Myocyte (in vitro differentiated cells): ENCODE measurements at regions not wholly inside any gene's neighbourhood (a gene's known extent, or its start where the extent isn't known, plus 50 kb on each side); places are given as distances from the start of the nearest gene placed in this dataset.

Source experiments
- DNase-seq: peaks from one replicate; pipeline ENCODE4 v3.0.0-alpha.2; 2012; ENCODE audit warnings: low read depth

DNA sequence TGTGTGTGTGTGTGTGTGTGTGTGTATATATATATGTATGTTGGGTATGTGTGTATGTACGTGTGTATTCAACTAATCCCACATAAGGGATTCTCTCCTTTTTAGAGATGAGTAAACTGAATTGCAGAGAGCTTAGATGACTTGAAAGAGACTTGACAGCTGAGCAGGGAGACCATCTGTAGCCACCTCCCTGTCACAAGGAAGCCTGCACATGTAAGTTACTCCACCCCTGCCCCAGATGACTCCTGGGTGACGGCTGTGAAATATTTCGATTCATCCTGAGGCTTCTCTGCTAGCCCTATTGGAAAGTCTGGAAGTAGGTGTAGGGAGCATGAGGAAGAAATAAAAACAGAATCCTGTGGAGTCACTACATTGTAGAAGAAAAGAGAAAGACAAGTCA is 480.4 kb downstream of the FOXO1 start:
- DNase-seq = peak; percentile 87

DNA sequence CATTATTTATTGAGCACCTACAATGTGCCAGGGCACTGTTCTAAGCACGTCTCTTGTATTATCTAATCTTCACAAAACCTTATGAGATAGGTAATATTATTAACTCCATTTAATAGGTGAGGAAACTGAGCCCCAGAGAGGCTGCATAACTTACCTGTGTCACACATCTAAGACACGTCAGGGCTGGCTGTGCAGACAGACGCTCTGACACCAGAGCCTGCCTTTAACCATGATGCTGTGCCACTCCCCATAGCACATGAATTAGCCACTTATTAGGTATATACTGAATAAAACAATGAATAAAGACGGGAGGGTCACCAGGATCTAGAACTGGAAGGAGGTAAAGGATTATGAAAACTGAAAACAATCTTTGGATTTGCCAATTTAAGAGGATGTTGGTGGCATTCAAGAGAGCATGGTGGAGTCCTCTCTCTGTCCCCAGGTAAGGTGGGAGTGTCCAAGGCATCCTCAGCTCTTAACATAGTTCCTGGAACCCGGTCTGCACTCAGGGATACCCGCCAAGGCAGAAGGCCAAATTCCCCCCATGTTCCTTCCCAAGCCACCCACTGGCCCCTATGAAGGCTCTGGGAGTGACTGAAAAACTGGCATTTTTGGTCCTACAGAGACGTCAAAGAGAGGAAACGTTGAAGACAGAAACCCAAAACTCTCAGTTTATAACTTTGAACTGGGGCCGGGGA is 479.7 kb downstream of the FOXO1 start:
- DNase-seq = no peak

DNA sequence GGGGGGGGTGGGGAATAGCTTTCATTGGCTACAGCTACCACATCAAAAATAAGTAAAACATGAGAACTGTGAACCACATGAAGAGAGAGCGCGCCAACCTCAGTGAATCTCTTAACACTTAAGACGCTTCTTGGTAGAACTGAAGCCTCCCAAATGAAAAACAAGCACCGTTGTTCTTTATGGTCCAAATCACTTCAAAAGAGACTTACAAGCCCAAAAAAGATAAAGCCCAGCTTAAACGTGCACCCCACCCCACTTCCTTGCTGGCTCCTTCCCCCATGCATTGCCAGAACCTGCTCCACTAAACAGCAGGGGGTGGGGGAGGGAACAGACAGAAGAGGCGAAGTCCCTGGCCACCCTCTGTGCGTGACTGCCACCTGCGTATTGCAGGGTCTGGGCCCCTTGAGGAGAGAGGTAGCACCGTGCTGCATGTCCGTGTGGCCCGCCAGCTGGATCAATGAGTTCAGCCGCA is 479.1 kb downstream of the FOXO1 start:
- no peak for DNase-seq

DNA sequence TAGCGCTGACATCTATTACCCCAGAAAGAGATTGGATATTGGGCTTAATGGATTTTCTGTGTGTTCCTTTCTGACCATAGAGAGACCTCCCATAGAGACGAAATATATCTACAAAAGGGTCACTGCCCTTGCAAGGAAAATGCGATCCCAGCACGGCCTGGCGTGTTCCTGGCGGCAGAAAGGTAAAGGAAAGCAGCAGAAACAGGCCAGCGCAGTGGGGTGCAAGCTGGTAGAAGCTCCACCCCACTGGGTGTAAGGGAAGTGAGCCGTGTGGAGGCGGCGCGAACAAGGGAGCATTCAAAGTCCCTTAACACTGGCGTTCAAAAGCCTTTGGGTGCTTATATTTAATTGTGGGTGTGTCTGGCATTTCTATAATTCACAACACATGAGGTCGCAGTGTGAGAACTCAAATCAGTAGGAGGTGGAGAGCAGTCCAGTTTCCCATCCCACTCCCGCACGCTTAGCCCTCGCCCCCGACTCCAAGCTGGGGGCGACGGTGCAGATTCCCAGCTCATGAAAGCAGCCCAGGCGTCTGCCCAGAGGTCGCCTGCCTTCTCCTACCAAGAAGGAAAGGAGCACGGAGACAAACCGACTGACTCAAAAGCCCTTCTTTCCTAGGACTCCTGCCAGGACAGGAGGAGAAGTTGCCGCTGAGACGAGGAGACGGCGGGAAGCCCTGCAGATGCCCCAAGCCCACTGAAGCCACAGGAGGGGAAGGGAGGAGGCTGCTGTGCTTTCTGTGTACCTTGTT is 478.4 kb downstream of the FOXO1 start:
- no peak for DNase-seq

DNA sequence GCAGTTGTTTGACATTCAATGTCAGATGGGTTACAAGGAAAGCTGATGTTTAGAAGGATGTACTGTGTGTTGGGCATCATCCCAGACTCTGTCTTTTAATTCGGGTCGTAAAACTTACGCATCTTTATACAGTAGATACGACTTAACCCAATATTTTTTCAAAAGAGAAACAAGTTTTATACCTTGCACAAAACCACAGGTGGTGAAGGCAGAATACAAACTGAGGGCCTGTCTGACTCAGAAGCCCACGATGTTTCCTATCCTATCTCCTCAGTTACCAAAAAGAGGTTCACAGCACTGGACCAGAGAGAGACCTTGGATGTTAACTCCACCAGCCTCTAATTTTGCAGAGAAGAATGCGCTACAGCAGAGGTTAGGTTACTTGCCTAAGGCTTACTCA is 477.0 kb downstream of the FOXO1 start:
- no peak for DNase-seq

DNA sequence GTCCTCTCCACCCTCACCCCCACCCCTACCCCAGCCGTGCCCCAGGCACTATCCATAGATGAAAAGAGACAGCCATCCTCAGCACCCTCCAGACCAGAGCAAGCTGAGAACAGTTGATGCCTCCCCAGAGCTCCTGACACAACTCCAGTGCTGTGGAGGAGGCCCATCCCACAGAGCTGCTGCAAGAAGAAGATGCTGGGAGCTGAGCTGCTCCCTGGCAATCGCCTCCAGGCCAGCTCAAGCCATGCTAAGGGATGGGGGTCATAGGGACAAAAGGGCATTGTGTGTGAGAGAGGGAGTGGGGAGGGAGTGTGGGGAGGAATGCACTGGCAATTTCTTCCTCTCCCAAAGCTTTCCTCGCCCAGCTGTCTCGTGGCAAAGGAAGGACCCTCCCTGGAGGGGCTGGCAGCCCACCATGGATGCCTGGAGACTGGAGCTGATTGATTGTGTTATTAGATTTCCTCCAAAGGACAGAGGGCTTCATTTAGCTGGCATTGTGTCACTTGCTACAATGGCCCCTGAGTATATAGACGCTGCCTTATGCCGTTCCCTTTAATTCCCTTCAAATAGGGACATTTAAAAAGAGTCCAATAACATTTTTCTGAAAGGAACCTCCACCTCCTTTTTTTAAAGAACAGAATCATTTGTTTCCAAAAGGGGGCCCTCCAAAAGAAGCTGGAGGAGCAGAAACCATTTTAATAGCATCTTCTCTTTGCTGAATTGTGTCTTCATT is 476.4 kb downstream of the FOXO1 start:
- DNase-seq = peak; percentile 59

DNA sequence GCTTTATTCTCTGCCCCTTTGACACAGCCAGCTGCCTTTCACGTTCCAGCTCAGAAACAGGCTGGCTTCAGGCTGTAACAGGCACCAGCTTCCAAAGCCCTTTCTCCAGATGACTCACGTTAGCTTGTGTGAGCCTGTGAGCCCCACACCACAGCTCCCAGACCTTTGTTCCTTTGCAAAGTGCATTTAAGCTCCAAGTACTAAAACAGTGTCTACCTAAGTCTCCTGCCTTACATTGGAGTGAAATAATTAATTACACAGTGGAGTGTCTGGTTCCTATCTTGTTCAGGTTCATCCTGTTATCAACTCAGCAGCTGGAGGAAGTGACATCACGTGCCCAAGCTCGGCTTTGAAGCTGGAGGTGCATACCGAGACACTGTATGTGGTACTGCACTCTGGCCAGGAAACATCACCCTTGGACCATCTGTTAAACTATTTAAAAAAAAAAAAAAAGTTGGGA is 475.8 kb downstream of the FOXO1 start:
- DNase-seq = peak; percentile 93

DNA sequence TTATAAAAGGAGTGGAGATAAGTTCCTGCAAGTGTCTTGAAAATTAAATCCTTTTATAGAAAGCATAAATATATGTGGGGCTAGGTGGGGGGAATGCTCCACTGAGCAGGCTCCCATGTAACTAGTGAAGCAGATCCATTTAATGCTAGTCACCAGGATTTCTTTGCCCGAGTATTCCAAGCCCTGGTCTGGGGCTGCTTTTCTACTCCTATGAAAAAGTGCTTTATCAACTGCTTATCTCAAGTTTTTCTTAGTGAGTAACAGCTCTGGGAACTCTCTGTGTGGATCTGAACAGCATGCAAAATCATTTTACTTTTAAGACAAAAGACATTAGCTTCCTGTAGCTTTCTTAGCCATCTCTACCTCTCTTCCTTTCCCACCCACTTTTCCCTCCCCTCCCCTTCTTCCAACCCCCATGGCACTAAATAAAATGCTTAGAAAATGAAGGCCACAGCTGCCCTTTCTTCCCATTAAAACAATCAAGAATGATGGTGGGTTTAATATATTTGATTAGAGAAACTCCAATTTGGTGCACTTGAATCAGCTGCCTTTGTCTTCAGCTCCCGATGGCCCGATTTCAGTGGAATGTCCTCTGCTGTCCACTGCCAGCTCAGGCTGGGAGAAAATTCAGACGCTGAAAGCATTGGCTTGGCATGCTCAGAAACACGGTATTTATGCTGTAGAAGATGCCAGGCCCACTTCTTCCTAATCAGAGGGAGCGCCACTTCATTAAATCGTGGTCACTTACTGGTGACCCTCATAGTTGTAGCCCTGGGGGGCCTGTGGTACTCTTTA is 475.1 kb downstream of the FOXO1 start:
- DNase-seq = peak; percentile 39

DNA sequence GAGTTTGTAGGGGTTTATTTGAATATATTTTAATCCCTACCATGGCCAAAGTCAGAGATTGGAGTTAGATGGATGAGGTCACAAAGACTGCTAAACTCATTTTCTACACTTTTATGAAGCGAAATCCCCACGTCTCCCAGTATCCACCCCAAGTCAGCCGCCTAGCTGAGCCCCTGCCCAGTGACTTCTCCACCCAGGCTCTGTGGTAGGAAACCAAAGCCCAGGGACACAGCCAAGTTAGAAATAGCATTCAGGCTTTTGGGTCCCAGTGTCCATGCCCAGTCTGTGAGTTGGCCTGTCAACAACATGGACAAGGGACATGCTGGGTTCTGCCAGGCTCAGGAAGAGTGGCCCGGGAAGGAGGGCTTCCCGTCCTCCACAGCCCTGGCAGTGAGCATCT is 474.0 kb downstream of the FOXO1 start:
- DNase-seq = peak; percentile 40

DNA sequence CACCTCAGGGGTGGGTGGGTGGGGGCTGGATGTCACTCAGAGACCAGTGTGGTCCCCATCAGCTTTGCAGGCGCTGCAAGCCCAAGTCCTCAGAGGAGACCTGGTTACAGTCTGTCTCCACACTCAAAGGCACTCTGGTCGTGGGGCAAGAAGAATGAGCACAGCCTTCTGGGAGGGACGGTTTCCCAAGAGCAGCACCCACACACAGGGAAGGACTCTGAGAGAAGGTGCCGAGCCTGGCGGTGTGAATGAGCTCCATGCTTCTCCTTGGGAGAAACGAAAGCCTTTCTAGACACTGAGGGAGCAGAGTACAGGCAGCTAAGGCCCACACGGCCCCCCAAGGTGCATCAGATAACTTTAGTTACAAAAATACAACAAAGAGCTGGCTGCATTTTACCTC is 473.6 kb downstream of the FOXO1 start:
- no peak for DNase-seq

DNA sequence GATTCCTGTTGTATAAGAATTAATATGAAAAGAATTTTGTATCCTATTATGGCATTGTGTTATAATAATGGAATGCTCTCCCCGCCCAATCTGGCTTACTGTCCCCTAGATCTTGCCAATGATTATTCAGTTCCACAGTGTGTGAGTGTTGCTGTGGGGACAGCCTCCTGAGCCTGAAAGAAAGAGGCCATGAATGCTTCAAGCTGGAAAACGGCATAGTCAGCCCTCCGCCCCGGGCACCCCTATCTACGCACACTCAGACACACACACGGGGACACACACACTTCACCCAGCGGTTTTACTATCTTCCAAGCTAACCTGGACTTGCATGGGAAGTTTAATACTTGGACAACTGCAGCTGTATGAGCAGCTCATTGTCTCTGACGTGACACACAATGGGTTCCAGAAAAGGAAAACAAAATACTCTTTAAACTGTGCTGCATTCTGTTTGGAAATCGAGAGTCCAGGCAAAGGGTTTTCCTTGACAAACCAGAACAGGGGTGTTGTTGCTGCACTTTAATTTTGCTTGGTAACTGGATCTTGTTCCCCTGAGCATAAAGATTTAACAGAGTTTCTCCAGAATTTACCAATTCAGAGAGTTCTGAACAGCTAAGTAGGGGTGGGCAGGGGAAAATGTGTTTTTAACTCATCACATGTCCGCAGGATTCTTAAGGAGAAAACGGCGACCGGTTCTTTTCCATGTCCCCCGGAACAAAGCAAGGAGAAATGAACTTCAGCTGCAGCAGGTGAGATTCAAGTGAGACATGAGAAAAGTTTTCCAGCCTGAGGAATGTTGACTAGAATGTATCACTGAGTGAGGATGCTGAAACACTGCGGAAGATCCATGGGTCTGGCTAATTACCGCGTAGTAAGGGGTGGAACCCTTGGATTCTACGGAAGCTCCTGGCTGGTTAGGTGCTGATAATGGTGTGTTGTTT is 472.9 kb downstream of the FOXO1 start:
- peak; percentile 44 for DNase-seq

DNA sequence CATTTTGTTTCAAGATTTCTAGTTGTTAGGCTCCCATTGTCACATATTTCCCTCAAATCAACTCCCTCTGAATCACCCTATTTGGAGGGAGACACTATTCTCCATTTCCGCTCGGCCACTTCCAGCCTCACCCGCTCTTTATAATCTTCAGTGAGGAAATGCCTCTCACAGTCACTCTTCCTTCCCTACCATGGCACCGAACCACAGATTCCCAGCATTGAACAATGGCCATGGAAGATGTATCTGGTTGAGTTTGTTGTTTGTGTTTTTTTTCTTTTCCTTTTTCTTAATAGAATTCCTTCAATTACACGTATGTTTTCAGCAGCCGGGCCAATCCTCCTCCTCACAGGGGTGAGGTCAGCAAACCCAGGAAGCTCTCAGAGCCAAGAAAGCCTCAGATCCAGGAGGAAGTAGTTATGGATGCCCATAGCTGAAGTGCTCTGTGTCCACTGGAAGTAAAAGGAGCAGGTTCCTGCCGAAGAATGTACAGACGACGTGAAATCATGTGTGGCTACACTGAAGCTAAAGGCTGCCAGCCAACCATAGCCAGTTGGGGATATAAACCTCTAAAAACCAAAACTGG is 472.1 kb downstream of the FOXO1 start:
- no peak for DNase-seq

DNA sequence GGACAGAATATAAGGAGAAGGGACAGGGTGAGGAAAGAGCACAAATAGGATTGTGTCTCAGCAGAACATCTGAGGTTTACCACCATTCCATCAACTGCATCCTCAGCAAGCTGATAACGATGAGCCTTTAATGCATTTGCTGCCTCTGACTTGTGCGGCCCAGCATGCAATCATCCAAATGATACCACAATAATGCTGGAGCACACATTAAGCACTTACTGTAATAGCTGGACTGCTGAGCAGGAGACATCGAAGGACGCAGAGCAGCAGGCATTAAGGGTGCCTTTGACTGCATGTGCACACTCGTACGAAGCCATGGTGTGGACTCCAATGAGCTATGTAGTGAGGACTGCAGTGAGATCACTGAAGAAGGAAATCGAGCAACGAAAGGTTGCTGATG is 469.4 kb downstream of the FOXO1 start:
- no peak for DNase-seq

DNA sequence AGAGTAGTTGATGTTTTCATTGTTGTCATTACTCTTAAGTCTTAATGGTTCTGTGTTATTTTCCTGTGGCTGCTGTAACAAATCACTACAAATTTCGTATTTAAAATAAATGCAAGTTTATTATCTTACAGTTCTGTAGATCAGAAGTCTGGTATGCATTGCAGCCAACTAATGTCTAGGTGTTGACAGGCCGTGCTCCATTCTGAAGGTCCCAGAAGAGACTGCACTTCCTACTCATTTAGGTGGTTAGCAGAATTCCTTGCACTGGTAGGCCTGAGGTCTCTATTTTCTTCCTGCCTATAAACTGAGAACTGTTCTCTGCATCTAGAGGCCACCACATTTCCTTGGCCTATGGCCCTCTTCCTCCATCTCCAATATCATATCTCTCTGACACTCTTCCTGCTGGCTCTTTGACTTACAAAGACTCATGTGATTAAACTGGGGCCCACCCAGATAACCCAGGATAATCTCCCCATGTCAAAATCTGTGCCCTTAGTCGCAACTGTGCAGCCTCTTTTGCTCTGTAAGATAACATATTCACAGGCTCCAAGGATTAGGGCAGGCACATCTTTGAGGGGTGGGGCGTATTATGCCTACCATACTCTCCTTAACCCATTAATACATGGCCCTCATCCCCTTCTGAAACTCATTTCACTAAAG is 468.4 kb downstream of the FOXO1 start:
- DNase-seq = no peak

DNA sequence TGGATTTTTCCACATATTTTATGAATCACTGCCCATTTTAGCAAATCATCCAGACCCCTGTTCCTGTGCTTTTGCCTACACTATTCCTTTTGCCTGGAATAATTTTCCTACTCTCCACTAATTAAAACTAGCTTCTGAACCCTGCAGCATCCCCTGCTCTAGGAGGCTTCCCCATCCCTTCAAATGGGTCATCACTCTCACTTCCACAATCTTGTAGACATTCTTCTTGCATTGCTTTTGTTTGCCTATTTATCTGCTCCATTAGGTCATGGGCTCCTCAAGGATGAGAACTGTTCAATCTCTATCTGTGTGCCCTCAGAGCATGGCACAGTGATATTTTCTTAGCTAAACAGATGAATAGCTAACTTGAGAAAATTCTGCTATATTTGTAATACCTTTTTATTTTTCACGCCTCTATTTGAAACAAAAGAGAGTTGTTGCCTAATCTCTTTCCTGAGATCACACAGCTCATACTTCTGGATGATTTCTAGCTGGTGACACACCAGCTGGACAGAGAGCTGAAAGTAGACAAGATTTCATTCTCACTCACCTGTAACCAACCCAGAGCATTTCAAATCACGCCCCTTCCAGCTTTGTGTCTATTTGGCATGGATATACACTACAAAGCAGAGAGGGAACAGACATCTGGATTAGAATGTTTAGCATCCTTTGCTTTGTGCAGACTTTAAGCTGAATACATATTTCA is 466.0 kb downstream of the FOXO1 start:
- DNase-seq = no peak

DNA sequence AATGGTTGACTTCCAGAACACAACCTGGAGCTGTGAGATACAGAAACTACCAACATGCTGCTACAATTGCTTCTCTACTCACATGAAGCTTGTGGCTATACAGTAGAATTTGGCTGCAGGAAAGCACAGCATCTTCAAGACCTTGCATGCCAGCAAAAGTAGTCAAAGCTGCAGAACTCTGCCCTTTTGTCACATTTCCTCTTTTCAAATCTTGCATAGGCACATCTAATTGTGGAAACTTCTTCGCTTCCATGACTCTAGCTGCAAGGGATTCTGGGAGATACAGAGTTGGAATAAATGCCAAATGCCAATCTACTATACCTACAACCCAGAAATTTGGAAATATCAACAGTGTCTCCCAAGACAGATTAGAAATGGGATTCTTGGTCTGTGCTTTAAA is 462.2 kb downstream of the FOXO1 start:
- DNase-seq = no peak

DNA sequence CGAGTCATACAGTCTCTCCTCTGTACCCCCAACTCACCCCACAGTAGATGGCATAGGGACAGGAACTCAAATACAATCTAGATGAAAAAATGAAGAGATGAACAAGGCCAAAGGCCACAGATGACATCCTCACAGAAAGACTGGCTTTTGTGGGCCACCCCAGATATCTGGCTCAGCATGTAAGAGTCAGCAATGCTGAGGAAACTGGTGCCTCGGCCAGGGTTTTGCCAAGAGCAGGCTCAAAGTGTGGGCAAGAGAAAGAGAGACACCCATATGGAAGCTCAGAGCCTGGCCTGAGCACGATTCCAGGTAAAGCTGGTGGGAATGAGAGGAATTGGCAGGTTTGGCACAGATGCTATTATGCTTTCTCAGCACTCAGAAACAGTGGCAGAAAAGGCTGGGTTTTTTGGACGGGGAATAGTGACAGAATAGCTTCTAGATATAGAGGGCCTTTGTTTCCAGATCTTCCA is 460.6 kb downstream of the FOXO1 start:
- no peak for DNase-seq

DNA sequence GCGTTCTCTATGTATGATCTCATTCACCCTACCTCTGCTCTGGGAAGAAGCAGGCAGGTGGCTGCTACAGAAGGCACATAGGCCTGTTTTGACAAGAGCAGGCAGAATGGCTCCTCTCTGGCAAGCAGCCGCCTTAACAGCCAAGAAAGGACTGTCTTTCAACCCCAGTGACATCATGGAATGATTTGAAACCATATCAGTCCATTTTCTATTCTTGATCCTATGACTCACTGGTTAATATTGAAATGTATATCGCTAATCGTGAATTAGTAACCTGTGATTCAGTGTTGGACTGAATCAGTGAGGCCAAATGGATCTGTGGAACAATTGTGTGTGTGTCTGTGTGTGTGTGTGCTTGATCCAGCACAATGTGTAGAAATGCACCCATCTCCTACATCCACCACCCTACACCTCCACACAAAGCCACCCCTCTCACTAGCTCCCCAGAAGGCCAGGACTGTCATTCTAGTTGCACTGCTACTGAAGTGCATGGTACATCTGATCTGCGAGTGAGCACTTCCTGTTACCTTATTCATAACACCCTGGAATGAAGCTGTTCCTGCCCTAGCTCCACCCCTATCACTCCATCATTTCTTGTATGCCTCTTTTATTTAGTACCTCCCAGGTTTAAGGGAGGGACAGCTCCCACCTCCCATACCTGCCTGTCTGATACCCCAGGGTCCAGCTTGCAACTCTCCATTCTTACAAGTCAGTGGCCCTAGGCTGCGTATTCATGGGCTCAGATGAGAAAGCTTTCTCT is 460.0 kb downstream of the FOXO1 start:
- no peak for DNase-seq
